ENCODE measurements at regions not wholly inside any gene's neighbourhood (a gene's known extent, or its start where the extent isn't known, plus 50 kb on each side); places are given as distances from the start of the nearest gene placed in this dataset.

GRCh38 chr5:133890314-133890713, 78.1 kb downstream of the C5orf15 start:
- no peak for TF ChIP-seq ZFX (IDR thresholded peaks at IDR 0.05; ENCODE audit: borderline replicate concordance)
- TF ChIP-seq CTCF (IDR thresholded peaks at IDR 0.05), result no peak
- no peak overlapping the region for H3K27ac ChIP-seq

GRCh38 chr5:133889271-133889905, 79.0 kb downstream of the C5orf15 start:
- TF ChIP-seq ZFX (IDR thresholded peaks at IDR 0.05; ENCODE audit: borderline replicate concordance) (no peak), CTCF (IDR thresholded peaks at IDR 0.05) (no peak)
- H3K27ac ChIP-seq, result no peak overlapping the region

GRCh38 chr5:133888625-133888991, 79.8 kb downstream of the C5orf15 start:
- no peak for TF ChIP-seq CTCF (IDR thresholded peaks at IDR 0.05)
- no peak for TF ChIP-seq ZFX (IDR thresholded peaks at IDR 0.05; ENCODE audit: borderline replicate concordance)
- H3K27ac ChIP-seq, result no peak overlapping the region

- TF ChIP-seq ZFX (IDR thresholded peaks at IDR 0.05; ENCODE audit: borderline replicate concordance) (no peak), CTCF (IDR thresholded peaks at IDR 0.05) (no peak)
- H3K27ac ChIP-seq, result no peak overlapping the region
Observed at GRCh38 chr5:133885566-133885965, 82.9 kb downstream of the C5orf15 start.

GRCh38 chr5:133884569-133885311, 83.7 kb downstream of the C5orf15 start:
- no peak for TF ChIP-seq CTCF (IDR thresholded peaks at IDR 0.05)
- TF ChIP-seq ZFX (IDR thresholded peaks at IDR 0.05; ENCODE audit: borderline replicate concordance), result no peak
- H3K27ac ChIP-seq, result no peak overlapping the region

GRCh38 chr5:133883916-133884315, 84.5 kb downstream of the C5orf15 start:
- TF ChIP-seq CTCF (IDR thresholded peaks at IDR 0.05) (no peak), ZFX (IDR thresholded peaks at IDR 0.05; ENCODE audit: borderline replicate concordance) (no peak)
- no peak overlapping the region for H3K27ac ChIP-seq

- no peak overlapping the region for H3K27ac ChIP-seq
- TF ChIP-seq CTCF (IDR thresholded peaks at IDR 0.05), result no peak
Observed at GRCh38 chr5:133882846-133883245, 85.6 kb downstream of the C5orf15 start.
